GM12892 (cell line): ENCODE measurements at regions not wholly inside any gene's neighbourhood (a gene's known extent, or its start where the extent isn't known, plus 50 kb on each side); places are given as distances from the start of the nearest gene placed in this dataset.

Source experiments
- POLR2A ChIP-seq: IDR thresholded peaks from 2 replicates; pipeline ENCODE4 v1.6.1; 2011; ENCODE audit warnings: low read depth, low read length, control low read depth
- POLR2AphosphoS5 ChIP-seq: IDR thresholded peaks from 2 replicates; pipeline ENCODE4 v1.6.1; 2011; ENCODE audit warnings: low read depth, low read length, control low read depth
- TAF1 ChIP-seq: IDR thresholded peaks from 2 replicates; pipeline ENCODE4 v1.6.1; 2011; ENCODE audit warnings: low read depth, mild to moderate bottlenecking, control low read depth, low read length, borderline replicate concordance

- TF ChIP-seq POLR2AphosphoS5 = no peak
- TF ChIP-seq POLR2A = no peak
- TF ChIP-seq TAF1 = no peak
Measured at GRCh38 chr7:53475776-53476175, 440.3 kb downstream of the POM121L12 start.
